Neural cell (in vitro differentiated cells): ENCODE measurements at regions not wholly inside any gene's neighbourhood (a gene's known extent, or its start where the extent isn't known, plus 50 kb on each side); places are given as distances from the start of the nearest gene placed in this dataset.

ENCODE experiments used
- H2AFZ ChIP-seq: fragments of 200-600, 300-800 bp; sonication (generic), shearing (Covaris generic); 2 replicates; pipeline ENCODE4 v1.6.0; 2014; ENCODE audit warnings: low read depth, mild to moderate bottlenecking, antibody characterized with exemption, low read length, moderate library complexity
- H3F3A ChIP-seq: fragments of 200-600 bp; shearing (Covaris generic); 2 replicates; pipeline ENCODE4 v1.6.1; 2016; ENCODE audit warnings: mild to moderate bottlenecking, moderate library complexity, mixed read lengths, antibody characterized with exemption, low read length; ENCODE audit not compliant: insufficient read depth, poor library complexity, severe bottlenecking
- H3K27ac ChIP-seq: fragments of 200-600, 300-800 bp; sonication (generic), shearing (Covaris generic); 2 replicates; pipeline ENCODE4 v1.5.1; 2014; ENCODE audit warnings: mild to moderate bottlenecking, low read length, moderate library complexity
- H3K27me3 ChIP-seq: fragments of 300-800, 200-600 bp; sonication (generic), shearing (Covaris generic); 2 replicates; pipeline ENCODE4 v1.6.0; 2014; ENCODE audit warnings: mild to moderate bottlenecking, low read depth, low read length, moderate library complexity; ENCODE audit not compliant: insufficient read depth
- H3K36me3 ChIP-seq: fragments of 300-800, 200-600 bp; sonication (generic), shearing (Covaris generic); 2 replicates; pipeline ENCODE4 v1.5.1; 2014; ENCODE audit warnings: mild to moderate bottlenecking, antibody characterized with exemption, low read length, moderate library complexity; ENCODE audit not compliant: insufficient read depth
- H3K4me2 ChIP-seq: fragments of 300-800, 200-600 bp; sonication (generic), shearing (Covaris generic); 2 replicates; pipeline ENCODE4 v1.6.0; 2014; ENCODE audit warnings: mild to moderate bottlenecking, low read length
- H3K4me3 ChIP-seq: fragments of 300-800, 200-600 bp; sonication (generic), shearing (Covaris generic); 2 replicates; pipeline ENCODE4 v1.5.1; 2014; ENCODE audit warnings: mild to moderate bottlenecking, low read length, moderate library complexity
- H3K79me2 ChIP-seq: fragments of 200-600 bp; shearing (Covaris generic); replicated peaks from 2 replicates; pipeline ENCODE4 v1.6.0; 2014; ENCODE audit warnings: mild to moderate bottlenecking, low read length, moderate library complexity; ENCODE audit not compliant: insufficient read depth
- H3K9ac ChIP-seq: fragments of 300-800, 200-600 bp; sonication (generic), shearing (Covaris generic); 2 replicates; pipeline ENCODE4 v1.6.1; 2016; ENCODE audit warnings: mild to moderate bottlenecking, low read length, mixed read lengths
- H3K9me2 ChIP-seq: fragments of 200-600 bp; shearing (Covaris generic); 2 replicates; pipeline ENCODE4 v1.6.1; 2016; ENCODE audit warnings: mild to moderate bottlenecking, low read length, mixed read lengths; ENCODE audit not compliant: insufficient read depth
- H3K9me3 ChIP-seq: fragments of 200-600, 300-800 bp; sonication (generic), shearing (Covaris generic); 2 replicates; pipeline ENCODE4 v1.6.1; 2016; ENCODE audit warnings: mild to moderate bottlenecking, mixed run types, low read length, moderate library complexity, mixed read lengths
- H4K20me1 ChIP-seq: fragments of 200-600 bp; shearing (Covaris generic); 2 replicates; pipeline ENCODE4 v1.6.1; 2016; ENCODE audit warnings: mild to moderate bottlenecking, mixed run types; ENCODE audit not compliant: insufficient read depth
- EP300 ChIP-seq: fragments of 450-650 bp; conservative IDR thresholded peaks from 2 replicates; pipeline ENCODE4 v1.6.1; 2014; ENCODE audit warnings: antibody characterized with exemption, mild to moderate bottlenecking, moderate library complexity; ENCODE audit not compliant: poor library complexity, severe bottlenecking
- EZH2 ChIP-seq: fragments of 200-600, 300-800 bp; shearing (Covaris generic), sonication (generic); IDR thresholded peaks from 2 replicates; pipeline ENCODE4 v1.6.1; 2014; ENCODE audit warnings: antibody characterized with exemption, low read length, borderline replicate concordance, mild to moderate bottlenecking; ENCODE audit not compliant: insufficient read depth, poor library complexity, severe bottlenecking
- MXI1 ChIP-seq: fragments of 450-650 bp; conservative IDR thresholded peaks from 2 replicates; pipeline ENCODE4 v1.6.1; 2014; ENCODE audit warnings: antibody characterized with exemption, mild to moderate bottlenecking; ENCODE audit not compliant: poor library complexity, severe bottlenecking
- POLR2AphosphoS5 ChIP-seq: IDR thresholded peaks from 2 replicates; pipeline ENCODE4 v1.6.1; 2012
- RAD21 ChIP-seq: fragments of 450-650 bp; conservative IDR thresholded peaks from 2 replicates; pipeline ENCODE4 v1.6.1; 2014; ENCODE audit warnings: antibody characterized with exemption, mild to moderate bottlenecking, moderate library complexity
- SMC3 ChIP-seq: fragments of 450-650 bp; conservative IDR thresholded peaks from 2 replicates; pipeline ENCODE4 v1.6.1; 2014; ENCODE audit warnings: antibody characterized with exemption, mild to moderate bottlenecking, moderate library complexity; ENCODE audit not compliant: poor library complexity
- TAF1 ChIP-seq: IDR thresholded peaks from 2 replicates; pipeline ENCODE4 v1.6.1; 2012; ENCODE audit warnings: low read depth
- TF ChIP-seq, protein P1 (sequence below): IDR thresholded peaks from 2 replicates; pipeline ENCODE4 v1.6.1; 2012; ENCODE audit warnings: borderline replicate concordance
- TF ChIP-seq, protein P2 (sequence below): fragments of 450-650 bp; IDR thresholded peaks from 2 replicates; pipeline ENCODE4 v1.5.1; 2014; ENCODE audit warnings: antibody characterized with exemption, mild to moderate bottlenecking, moderate library complexity; ENCODE audit not compliant: poor library complexity, severe bottlenecking

DNA sequence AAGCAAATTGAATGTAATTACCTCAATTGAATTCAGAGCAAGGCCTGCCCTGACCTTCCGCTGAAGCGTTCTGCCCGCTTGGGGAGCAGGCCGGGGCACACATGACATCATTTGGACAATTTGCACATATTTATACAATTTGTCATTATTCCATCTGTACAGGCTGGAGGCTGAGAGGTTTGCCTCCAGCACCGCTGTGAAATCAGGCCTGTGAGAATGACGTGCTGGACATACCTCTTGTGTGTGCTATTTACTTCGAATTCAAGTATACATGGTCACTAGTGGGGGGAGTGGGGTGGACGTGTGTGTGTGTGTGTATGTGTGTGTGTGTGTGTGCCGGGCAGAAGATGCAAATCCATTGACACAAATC lies 285.6 kb downstream of the SHOX start:
- Histone ChIP-seq H3K4me3 (no peak overlapping the region), H4K20me1 (no peaks in the 10 kb centered on the region), H3K9me3 (no peaks in the 10 kb centered on the region), H3K4me2 (no peak overlapping the region), H3K9ac (no peak overlapping the region), H2AFZ (no peak overlapping the region), H3K36me3 (no peaks in the 10 kb centered on the region), H3K27ac (no peak overlapping the region), H3F3A (no peaks in the 10 kb centered on the region), H3K9me2 (no peaks in the 10 kb centered on the region), H3K27me3 (no peaks in the 10 kb centered on the region), H3K79me2 (no peaks in the 10 kb centered on the region)
- no peak for TF ChIP-seq SMC3

DNA sequence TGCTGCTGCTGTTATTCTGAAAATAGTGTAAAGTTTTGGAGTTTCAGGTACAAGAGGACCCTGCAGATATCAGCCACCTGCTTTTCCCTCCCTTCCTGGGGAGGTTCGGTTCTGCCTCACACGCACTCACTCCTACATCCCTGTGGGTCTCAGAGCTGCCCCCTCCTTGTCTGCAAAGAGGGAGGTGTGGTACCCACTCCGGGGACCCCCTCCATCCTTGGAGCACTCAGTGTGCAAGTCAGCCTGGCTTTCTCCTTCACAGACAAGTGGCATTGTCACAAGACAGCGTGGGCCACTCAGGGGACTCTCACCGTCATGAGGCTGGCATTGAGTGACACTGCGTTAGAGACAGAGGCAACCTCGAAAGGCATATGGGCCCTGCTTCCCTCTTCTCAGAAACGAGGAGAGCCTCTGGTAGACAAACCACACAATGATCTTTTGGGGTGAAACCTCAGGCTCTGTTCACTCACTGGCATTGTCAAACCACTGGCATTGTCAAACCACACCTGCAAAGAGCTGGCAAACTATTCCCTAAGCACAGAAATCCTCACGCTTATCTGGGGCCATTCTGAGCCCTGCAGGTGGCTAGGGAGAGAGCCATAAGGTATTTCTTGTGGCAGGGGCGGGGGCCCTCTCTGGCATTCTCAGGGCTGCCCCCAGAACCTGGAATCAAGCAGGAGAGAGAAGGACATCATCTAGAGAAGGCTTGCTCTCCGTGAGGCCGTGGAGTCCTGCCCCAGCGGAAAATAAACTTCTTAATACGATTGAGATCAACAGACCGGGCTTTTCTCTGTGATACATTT lies 285.0 kb downstream of the SHOX start:
- H2AFZ ChIP-seq = no peak overlapping the region
- H3K27ac ChIP-seq = no peak overlapping the region
- H3K36me3 ChIP-seq = no peaks in the 10 kb centered on the region
- no peaks in the 10 kb centered on the region for H3K27me3 ChIP-seq
- H3K4me2 ChIP-seq = no peak overlapping the region
- no peak for TF ChIP-seq RAD21
- peak; percentile 22 for TF ChIP-seq POLR2AphosphoS5
- peak; percentile 48 for TF ChIP-seq EP300
- TF ChIP-seq EZH2 = no peak
- no peaks in the 10 kb centered on the region for H3F3A ChIP-seq
- H3K9me3 ChIP-seq = no peaks in the 10 kb centered on the region
- no peaks in the 10 kb centered on the region for H3K79me2 ChIP-seq
- H3K9ac ChIP-seq = no peak overlapping the region
- H3K9me2 ChIP-seq = no peaks in the 10 kb centered on the region
- H3K4me3 ChIP-seq = peak overlapping the region; percentile 8
- H4K20me1 ChIP-seq = no peaks in the 10 kb centered on the region

DNA sequence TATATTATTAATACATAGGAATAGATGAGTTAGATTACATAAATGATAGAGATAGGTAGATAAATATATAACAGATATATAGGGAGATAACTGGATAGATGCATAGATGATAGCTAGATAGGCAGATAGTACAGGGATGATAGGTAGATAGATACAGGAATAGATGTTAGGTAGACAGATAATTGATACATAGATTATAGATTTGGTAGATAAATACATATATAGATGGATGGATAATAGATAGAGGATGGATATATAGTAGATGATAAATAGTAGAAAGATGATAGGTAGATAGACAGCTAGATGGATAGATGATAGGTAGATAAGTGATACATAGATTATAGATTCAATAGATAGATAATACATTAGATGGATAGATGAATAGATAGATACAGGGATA lies 283.6 kb downstream of the SHOX start:
- H3K9me3 ChIP-seq = no peaks in the 10 kb centered on the region
- H3K9ac ChIP-seq = no peak overlapping the region
- no peak overlapping the region for H3K4me2 ChIP-seq
- H4K20me1 ChIP-seq = no peaks in the 10 kb centered on the region
- H3K9me2 ChIP-seq = no peaks in the 10 kb centered on the region
- H3K79me2 ChIP-seq = no peaks in the 10 kb centered on the region
- TF ChIP-seq, protein P1, sequence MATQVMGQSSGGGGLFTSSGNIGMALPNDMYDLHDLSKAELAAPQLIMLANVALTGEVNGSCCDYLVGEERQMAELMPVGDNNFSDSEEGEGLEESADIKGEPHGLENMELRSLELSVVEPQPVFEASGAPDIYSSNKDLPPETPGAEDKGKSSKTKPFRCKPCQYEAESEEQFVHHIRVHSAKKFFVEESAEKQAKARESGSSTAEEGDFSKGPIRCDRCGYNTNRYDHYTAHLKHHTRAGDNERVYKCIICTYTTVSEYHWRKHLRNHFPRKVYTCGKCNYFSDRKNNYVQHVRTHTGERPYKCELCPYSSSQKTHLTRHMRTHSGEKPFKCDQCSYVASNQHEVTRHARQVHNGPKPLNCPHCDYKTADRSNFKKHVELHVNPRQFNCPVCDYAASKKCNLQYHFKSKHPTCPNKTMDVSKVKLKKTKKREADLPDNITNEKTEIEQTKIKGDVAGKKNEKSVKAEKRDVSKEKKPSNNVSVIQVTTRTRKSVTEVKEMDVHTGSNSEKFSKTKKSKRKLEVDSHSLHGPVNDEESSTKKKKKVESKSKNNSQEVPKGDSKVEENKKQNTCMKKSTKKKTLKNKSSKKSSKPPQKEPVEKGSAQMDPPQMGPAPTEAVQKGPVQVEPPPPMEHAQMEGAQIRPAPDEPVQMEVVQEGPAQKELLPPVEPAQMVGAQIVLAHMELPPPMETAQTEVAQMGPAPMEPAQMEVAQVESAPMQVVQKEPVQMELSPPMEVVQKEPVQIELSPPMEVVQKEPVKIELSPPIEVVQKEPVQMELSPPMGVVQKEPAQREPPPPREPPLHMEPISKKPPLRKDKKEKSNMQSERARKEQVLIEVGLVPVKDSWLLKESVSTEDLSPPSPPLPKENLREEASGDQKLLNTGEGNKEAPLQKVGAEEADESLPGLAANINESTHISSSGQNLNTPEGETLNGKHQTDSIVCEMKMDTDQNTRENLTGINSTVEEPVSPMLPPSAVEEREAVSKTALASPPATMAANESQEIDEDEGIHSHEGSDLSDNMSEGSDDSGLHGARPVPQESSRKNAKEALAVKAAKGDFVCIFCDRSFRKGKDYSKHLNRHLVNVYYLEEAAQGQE = no peak
- no peak for TF ChIP-seq RAD21
- no peak for TF ChIP-seq EP300
- TF ChIP-seq, protein P2, sequence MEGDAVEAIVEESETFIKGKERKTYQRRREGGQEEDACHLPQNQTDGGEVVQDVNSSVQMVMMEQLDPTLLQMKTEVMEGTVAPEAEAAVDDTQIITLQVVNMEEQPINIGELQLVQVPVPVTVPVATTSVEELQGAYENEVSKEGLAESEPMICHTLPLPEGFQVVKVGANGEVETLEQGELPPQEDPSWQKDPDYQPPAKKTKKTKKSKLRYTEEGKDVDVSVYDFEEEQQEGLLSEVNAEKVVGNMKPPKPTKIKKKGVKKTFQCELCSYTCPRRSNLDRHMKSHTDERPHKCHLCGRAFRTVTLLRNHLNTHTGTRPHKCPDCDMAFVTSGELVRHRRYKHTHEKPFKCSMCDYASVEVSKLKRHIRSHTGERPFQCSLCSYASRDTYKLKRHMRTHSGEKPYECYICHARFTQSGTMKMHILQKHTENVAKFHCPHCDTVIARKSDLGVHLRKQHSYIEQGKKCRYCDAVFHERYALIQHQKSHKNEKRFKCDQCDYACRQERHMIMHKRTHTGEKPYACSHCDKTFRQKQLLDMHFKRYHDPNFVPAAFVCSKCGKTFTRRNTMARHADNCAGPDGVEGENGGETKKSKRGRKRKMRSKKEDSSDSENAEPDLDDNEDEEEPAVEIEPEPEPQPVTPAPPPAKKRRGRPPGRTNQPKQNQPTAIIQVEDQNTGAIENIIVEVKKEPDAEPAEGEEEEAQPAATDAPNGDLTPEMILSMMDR = no peak
- TF ChIP-seq SMC3 = no peak
- TF ChIP-seq MXI1 = no peak
- no peak for TF ChIP-seq EZH2
- TF ChIP-seq TAF1 = no peak
- TF ChIP-seq POLR2AphosphoS5 = no peak
- no peak overlapping the region for H3K4me3 ChIP-seq
- no peak overlapping the region for H2AFZ ChIP-seq
- no peaks in the 10 kb centered on the region for H3F3A ChIP-seq
- no peak overlapping the region for H3K27ac ChIP-seq
- H3K27me3 ChIP-seq = no peaks in the 10 kb centered on the region
- no peaks in the 10 kb centered on the region for H3K36me3 ChIP-seq
